Fibroblast of lung (primary cell): ENCODE measurements at regions not wholly inside any gene's neighbourhood (a gene's known extent, or its start where the extent isn't known, plus 50 kb on each side); places are given as distances from the start of the nearest gene placed in this dataset.

Experiments
- EZH2 ChIP-seq: IDR thresholded peaks from 2 replicates; pipeline ENCODE4 v1.5.1; 2012; ENCODE audit warnings: low read length, control low read depth, mild to moderate bottlenecking; ENCODE audit errors: missing control alignments
- TF ChIP-seq, protein P1 (sequence below), 2 donors: IDR thresholded peaks in 1 of 2; conservative IDR thresholded peaks in 1 of 2; 1 replicate in 1 of 2; 2 replicates in 1 of 2; pipeline ENCODE4 v1.5.1; 2011 to 2012; ENCODE audit warnings: low read length in 2 of 2, control low read depth in 1 of 2, inconsistent platforms in 1 of 2, low read depth in 1 of 2, mild to moderate bottlenecking in 1 of 2

DNA sequence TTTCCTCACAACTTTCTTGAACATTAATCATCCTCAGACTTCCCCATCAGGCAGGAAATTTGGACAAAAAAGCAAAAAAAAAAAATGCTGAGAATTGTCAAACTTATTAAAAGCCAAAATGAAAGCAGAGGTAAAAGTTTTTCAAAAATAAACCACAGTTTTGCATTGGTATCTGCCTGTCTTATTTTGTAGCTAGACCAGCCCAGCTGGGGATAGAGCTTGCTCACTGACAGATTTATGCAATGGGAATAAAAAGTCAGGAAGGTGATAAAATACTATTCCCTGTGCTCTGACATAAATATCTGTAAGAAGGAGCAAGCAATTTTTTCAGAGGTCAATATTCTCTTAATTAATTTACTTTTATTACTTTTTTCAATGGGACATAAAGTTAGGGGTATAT, 1006.7 kb upstream of the ALCAM start:
- no peak for TF ChIP-seq EZH2
- TF ChIP-seq, protein P1, sequence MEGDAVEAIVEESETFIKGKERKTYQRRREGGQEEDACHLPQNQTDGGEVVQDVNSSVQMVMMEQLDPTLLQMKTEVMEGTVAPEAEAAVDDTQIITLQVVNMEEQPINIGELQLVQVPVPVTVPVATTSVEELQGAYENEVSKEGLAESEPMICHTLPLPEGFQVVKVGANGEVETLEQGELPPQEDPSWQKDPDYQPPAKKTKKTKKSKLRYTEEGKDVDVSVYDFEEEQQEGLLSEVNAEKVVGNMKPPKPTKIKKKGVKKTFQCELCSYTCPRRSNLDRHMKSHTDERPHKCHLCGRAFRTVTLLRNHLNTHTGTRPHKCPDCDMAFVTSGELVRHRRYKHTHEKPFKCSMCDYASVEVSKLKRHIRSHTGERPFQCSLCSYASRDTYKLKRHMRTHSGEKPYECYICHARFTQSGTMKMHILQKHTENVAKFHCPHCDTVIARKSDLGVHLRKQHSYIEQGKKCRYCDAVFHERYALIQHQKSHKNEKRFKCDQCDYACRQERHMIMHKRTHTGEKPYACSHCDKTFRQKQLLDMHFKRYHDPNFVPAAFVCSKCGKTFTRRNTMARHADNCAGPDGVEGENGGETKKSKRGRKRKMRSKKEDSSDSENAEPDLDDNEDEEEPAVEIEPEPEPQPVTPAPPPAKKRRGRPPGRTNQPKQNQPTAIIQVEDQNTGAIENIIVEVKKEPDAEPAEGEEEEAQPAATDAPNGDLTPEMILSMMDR (conservative IDR thresholded peaks at IDR 0.05 in 1 of 2, IDR thresholded peaks at IDR 0.05 in 1 of 2; ENCODE audit: low read depth in 1 of 2, low read length in 2 of 2), result no peak
